ENCODE measurements at regions not wholly inside any gene's neighbourhood (a gene's known extent, or its start where the extent isn't known, plus 50 kb on each side); places are given as distances from the start of the nearest gene placed in this dataset.
"Not testable (repeated sequence)": the region's sequence is repeated elsewhere in the genome, so short reads cannot be mapped to it uniquely, and the experiment has no call there.

- DNase-seq: no peak
These were observed 100.5 kb downstream of the SYF2 start for GRCh38 chr1:25131794-25132193.

- no peak for DNase-seq
These were observed 101.4 kb downstream of the SYF2 start for GRCh38 chr1:25130895-25131294.

- no peak for DNase-seq
These were observed 102.9 kb downstream of the SYF2 start for GRCh38 chr1:25129380-25129779.

- DNase-seq: no peak
These were observed 104.1 kb downstream of the SYF2 start for GRCh38 chr1:25128121-25128621.

- DNase-seq: no peak
These were observed 105.7 kb downstream of the SYF2 start for GRCh38 chr1:25126562-25126961.

GRCh38 chr1:25123551-25123950, 108.8 kb downstream of the SYF2 start:
- no peak for DNase-seq

- no peak for DNase-seq
These were observed 109.6 kb downstream of the SYF2 start for GRCh38 chr1:25122747-25123146.

- DNase-seq: no peak
These were observed 112.0 kb downstream of the SYF2 start for GRCh38 chr1:25120281-25120680.

GRCh38 chr1:25118546-25118945, 113.8 kb downstream of the SYF2 start:
- DNase-seq: no peak

GRCh38 chr1:25117233-25117823, 115.0 kb downstream of the SYF2 start:
- DNase-seq: no peak

- no peak for DNase-seq
These were observed 115.5 kb downstream of the SYF2 start for GRCh38 chr1:25116832-25117231.

GRCh38 chr1:25116117-25116516, 116.2 kb downstream of the SYF2 start:
- DNase-seq: not testable (repeated sequence)

GRCh38 chr1:25113731-25114130, 118.6 kb downstream of the SYF2 start:
- no peak for DNase-seq

- peak in 1 of 3 donors; percentile 25 for DNase-seq
These were observed 119.2 kb downstream of the SYF2 start for GRCh38 chr1:25113086-25113485.

- no peak for DNase-seq
These were observed 119.9 kb downstream of the SYF2 start for GRCh38 chr1:25112400-25112799.

GRCh38 chr1:25111706-25112105, 120.6 kb downstream of the SYF2 start:
- no peak for DNase-seq

GRCh38 chr1:25110485-25110884, 121.8 kb downstream of the SYF2 start:
- DNase-seq: no peak

GRCh38 chr1:25110036-25110435, 122.3 kb downstream of the SYF2 start:
- DNase-seq: no peak

GRCh38 chr1:25109531-25109951, 122.8 kb downstream of the SYF2 start:
- DNase-seq: no peak

GRCh38 chr1:25107643-25108010, 124.7 kb downstream of the SYF2 start:
- DNase-seq: peak in 1 of 3 donors; percentile 60

GRCh38 chr1:25106976-25107642, 125.2 kb downstream of the SYF2 start:
- DNase-seq: no peak

- DNase-seq: no peak
These were observed 126.0 kb downstream of the SYF2 start for GRCh38 chr1:25106352-25106751.

- no peak for DNase-seq
These were observed 126.5 kb downstream of the SYF2 start for GRCh38 chr1:25105836-25106235.

Measured in muscle of back (tissue), 3 donors.